Heart right ventricle (tissue), 16 donors: ENCODE measurements at regions not wholly inside any gene's neighbourhood (a gene's known extent, or its start where the extent isn't known, plus 50 kb on each side); places are given as distances from the start of the nearest gene placed in this dataset.
"Not testable (repeated sequence)": the region's sequence is repeated elsewhere in the genome, so short reads cannot be mapped to it uniquely, and the experiment has no call there.

Experiments used
- ATAC-seq, 8 donors: fragments of 200-7000 bp; cut with Tn5 transposase; one replicate each; pipeline ENCODE4 v1.9.1; 2020; ENCODE audit warnings: mild to moderate bottlenecking in 8 of 8, moderate library complexity in 8 of 8, moderate number of reproducible peaks in 1 of 8
- DNase-seq, 2 donors: peaks; one replicate each; pipeline ENCODE4 v3.0.0-alpha.2; 2020
- H3K27ac ChIP-seq, 10 donors: fragments of 200-600 bp; sonication (generic) in 2 of 10; one replicate each; pipeline versions ENCODE4 v1.5.0 to v1.8.0; 2020 to 2022; ENCODE audit warnings: mild to moderate bottlenecking in 3 of 10
- H3K27me3 ChIP-seq, 7 donors: fragments of 200-600 bp; one replicate each; pipeline ENCODE4 v1.8.0; 2021 to 2022; ENCODE audit warnings: mild to moderate bottlenecking in 2 of 7
- H3K36me3 ChIP-seq, 9 donors: fragments of 200-600 bp; sonication (generic) in 1 of 9; one replicate each; pipeline versions ENCODE4 v1.5.0 to v1.8.0; 2020 to 2022; ENCODE audit warnings: mild to moderate bottlenecking in 2 of 9
- H3K4me1 ChIP-seq, 9 donors: fragments of 200-600 bp; sonication (generic) in 1 of 9; one replicate each; pipeline versions ENCODE4 v1.5.0 to v1.8.0; 2020 to 2022; ENCODE audit warnings: mild to moderate bottlenecking in 4 of 9
- H3K4me3 ChIP-seq, 10 donors: fragments of 200-600 bp; sonication (generic) in 2 of 10; one replicate each; pipeline versions ENCODE4 v1.5.0 to v1.8.0; 2020 to 2022; ENCODE audit warnings: mild to moderate bottlenecking in 7 of 10, moderate library complexity in 2 of 10
- H3K9me3 ChIP-seq, 11 donors: fragments of 200-600 bp in 10 of 11; sonication (generic) in 2 of 11; one replicate each; pipeline versions ENCODE4 v1.5.0 to v1.8.0; 2013 to 2022; ENCODE audit warnings: mild to moderate bottlenecking in 2 of 11, control low read depth in 1 of 11, moderate library complexity in 1 of 11
- CTCF ChIP-seq, 9 donors: fragments of 200-600 bp; sonication (generic) in 2 of 9; IDR thresholded peaks; one replicate each; pipeline versions ENCODE4 v1.5.0 to v1.8.0; 2021 to 2022; ENCODE audit warnings: antibody characterized with exemption in 9 of 9, mild to moderate bottlenecking in 5 of 9, moderate library complexity in 1 of 9
- WGBS, 2 donors: extraction: QIAGEN DNeasy Blood & Tissue Kit; methylation state at CpG; one replicate each; pipeline ENCODE4 v1.1.7; 2013; ENCODE audit warnings: inconsistent platforms in 1 of 2; 5-methylcytosine and 5-hydroxymethylcytosine counted together
- intact Hi-C, 10 donors: fragments of 100-400 bp; cut with DNase I; formaldehyde crosslinking; loops; one replicate each; pipeline versions ENCODE4 v1.11.1 to v1.14.2; 2022
- donor health status: Arrhythmogenic right ventricular cardiomyopathy.
- donor health status: ischemic (EF 13 %, LVEDD 7.1; RV severe dilation, severe dysfunction).
- donor health status: healthy with polysubstance abuse.
- donor health status: DM: no; HTN: yes; CAD: no.
- donor health status: DM: no; HTN: no; CAD: no.
- donor health status: ischemic (EF 25% LVEDD 6.9; RV normal size, moderate dysfunction).
- donor health status: ischemic (EF 25% LVEDD 5.7; RV mildly dilated, moderate dysfunction).
- donor health status: healthy.
- donor health status: DM: yes; HTN: yes; CAD: no.
- donor health status: Ischemic cardiomyopathy.
- donor health status: ischemic (EF 35%, LVEDD 5.7; RV mildly dilated, moderate dysfunction).
- donor health status: nonischemic (EF 11% LVEDD 7.7; RV severe dilation, severe dysfunction).
- donor health status: DM: yes; HTN: yes; CAD: no.
- donor health status: PGD.
- donor health status: ischemic (EF 29% LVEDD 5.4; RV normal size, mild dysfunction).
- donor health status: nonischemic (EF 23%, LVEDD 6.1; RV moderate dilation, normal function).

DNA sequence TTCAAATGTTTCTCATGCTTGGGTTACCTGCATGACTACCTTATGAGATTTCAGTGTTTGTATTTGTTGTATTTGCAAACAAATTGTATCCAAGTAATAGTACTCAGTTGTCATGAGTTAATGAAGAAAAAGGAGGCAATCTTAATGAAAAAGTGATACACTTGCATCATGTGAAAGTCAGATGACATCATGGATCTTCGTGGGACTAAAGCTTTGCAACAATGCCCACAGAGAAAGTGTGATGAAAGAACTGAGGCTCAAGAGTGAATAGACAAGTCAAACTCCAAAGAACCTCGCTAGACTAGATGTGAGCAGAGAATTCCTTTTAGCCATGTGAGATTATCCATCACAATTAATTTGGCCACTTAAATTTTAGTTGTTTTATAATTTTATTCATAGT, 75.4 kb upstream of the ADRB2 start:
- ATAC-seq (no peak), DNase-seq (no peak)
- TF ChIP-seq CTCF (IDR thresholded peaks at IDR 0.05) = no peak
- no peak overlapping the region for H3K4me3 ChIP-seq
- no peak overlapping the region for H3K27ac ChIP-seq
- H3K4me1 ChIP-seq = peaks cover 0 to 44% (median 9%) of the 10 kb centered on the region in 9 donors
- H3K9me3 ChIP-seq = peaks cover 0 to 30% (median 0%) of the 10 kb centered on the region in 11 donors
- intact Hi-C loops = loop anchor here in 1 of 10 donors (5.0 kb wide), 1 partner anchor 66 kb away; no protein-coding TSS in a partner anchor
- no peaks in the 10 kb centered on the region for H3K36me3 ChIP-seq
- 69 to 75% methylated on average over 2 of the region's 2 CpGs for WGBS, 2 donors
- no peaks in the 10 kb centered on the region for H3K27me3 ChIP-seq

DNA sequence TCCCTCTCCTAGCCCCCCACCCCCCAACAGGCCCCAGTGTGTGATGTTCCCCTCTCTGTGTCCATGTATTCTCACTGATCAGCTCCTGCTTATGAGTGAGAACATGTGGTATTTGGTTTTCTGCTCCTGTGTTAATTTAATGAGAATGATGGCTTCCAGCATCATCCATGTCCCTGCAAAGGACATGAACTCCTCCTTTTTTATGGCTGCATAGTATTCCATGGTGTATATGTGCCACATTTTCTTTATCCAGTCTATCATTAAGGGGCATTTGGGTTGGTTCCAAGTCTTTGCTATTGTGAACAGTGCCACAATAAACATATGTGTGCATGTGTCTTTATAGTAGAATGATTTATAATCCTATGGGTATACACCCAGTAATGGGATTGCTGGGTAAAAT, 74.0 kb upstream of the ADRB2 start:
- H3K4me3 ChIP-seq, H3K36me3 ChIP-seq, DNase-seq, ATAC-seq, H3K27me3 ChIP-seq, H3K27ac ChIP-seq: not testable (repeated sequence)
- H3K4me1 ChIP-seq = peaks cover 0 to 31% (median 4%) of the 10 kb centered on the region in 9 donors
- intact Hi-C loops = loop anchor here in 1 of 10 donors (5.0 kb wide), 1 partner anchor 65 kb away; no protein-coding TSS in a partner anchor
- H3K9me3 ChIP-seq = peaks cover 0 to 43% (median 0%) of the 10 kb centered on the region in 11 donors

GRCh38 chr5:148759101-148759500, 67.3 kb upstream of the ADRB2 start:
- TF ChIP-seq CTCF (IDR thresholded peaks at IDR 0.05) = no peak
- ATAC-seq (no peak), DNase-seq (no peak)
- peaks cover 0 to 33% (median 0%) of the 10 kb centered on the region in 11 donors for H3K9me3 ChIP-seq
- no peak overlapping the region for H3K4me3 ChIP-seq
- intact Hi-C loops = no loop called here
- H3K36me3 ChIP-seq = no peaks in the 10 kb centered on the region
- no peaks in the 10 kb centered on the region for H3K4me1 ChIP-seq
- WGBS, 2 donors = 83 to 86% methylated on average over 3 of the region's 3 CpGs
- H3K27ac ChIP-seq = no peak overlapping the region
- no peaks in the 10 kb centered on the region for H3K27me3 ChIP-seq

DNA sequence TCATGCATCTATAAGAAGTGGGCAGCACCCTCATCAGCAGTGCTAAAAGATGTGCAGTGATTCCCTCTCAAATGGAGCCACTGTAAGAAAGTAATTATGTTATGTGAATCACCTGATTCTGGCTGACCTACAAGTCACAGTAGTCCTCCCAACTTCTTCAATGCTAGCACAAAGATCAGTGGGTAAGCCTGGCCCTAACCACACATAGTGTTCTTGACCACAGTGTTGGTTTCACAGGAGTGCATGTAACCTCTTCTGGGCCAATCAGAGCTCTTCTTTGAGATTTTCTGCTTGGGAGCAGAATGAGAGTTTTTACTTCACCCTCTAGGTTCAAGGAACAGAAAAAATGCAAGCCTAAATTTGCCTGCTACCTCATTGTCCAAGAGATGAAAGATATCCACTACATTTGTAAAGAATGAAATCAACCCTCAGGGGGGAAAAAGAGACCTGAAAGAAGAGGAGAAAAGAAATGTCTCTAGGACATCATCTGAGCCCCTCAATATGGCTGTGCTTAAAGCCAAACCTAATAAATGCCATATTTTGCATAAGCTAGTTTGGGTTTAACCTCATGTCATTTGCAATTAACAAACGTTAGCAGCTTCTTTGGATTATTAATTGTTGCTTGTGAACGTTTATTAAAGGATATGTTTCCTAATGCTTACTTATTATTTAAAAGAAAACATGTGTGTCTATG, 65.3 kb upstream of the ADRB2 start:
- Histone ChIP-seq H3K36me3 (no peaks in the 10 kb centered on the region), H3K27ac (no peak overlapping the region), H3K4me1 (peaks cover 0 to 3% (median 0%) of the 10 kb centered on the region in 9 donors), H3K4me3 (no peak overlapping the region), H3K27me3 (no peaks in the 10 kb centered on the region), H3K9me3 (peaks cover 0 to 14% (median 0%) of the 10 kb centered on the region in 11 donors)
- ATAC-seq = no peak
- TF ChIP-seq CTCF (IDR thresholded peaks at IDR 0.05) = no peak
- no peak for DNase-seq
- 68 to 75% methylated on average over 2 of the region's 2 CpGs for WGBS, 2 donors
- intact Hi-C loops = no loop called here

- DNase-seq = no peak
- no peak for TF ChIP-seq CTCF (IDR thresholded peaks at IDR 0.05)
- no peaks in the 10 kb centered on the region for H3K36me3 ChIP-seq
- H3K27me3 ChIP-seq = no peaks in the 10 kb centered on the region
- ATAC-seq = no peak
- H3K27ac ChIP-seq = no peak overlapping the region
- WGBS, 2 donors = 81 to 91% methylated on average over 1 of the region's 1 CpG
- no peaks in the 10 kb centered on the region for H3K9me3 ChIP-seq
- intact Hi-C loops = no loop called here
- H3K4me1 ChIP-seq = peaks cover 0 to 29% (median 0%) of the 10 kb centered on the region in 9 donors
- no peak overlapping the region for H3K4me3 ChIP-seq
Measured at GRCh38 chr5:148763996-148764395, 62.4 kb upstream of the ADRB2 start.
